Prostate gland (tissue), 2 donors: ENCODE measurements at regions not wholly inside any gene's neighbourhood (a gene's known extent, or its start where the extent isn't known, plus 50 kb on each side); places are given as distances from the start of the nearest gene placed in this dataset.

Experiments
- DNase-seq: peaks from one replicate; pipeline ENCODE4 v3.0.0-alpha.2; 2019; ENCODE audit warnings: low spot score
- H3K27ac ChIP-seq, 2 donors: fragments of 200-600 bp; sonication (generic); 2 replicates each; pipeline ENCODE4 v1.5.1; 2017 to 2019
- H3K27me3 ChIP-seq: fragments of 200-600 bp; sonication (generic); replicated peaks from 2 replicates; pipeline ENCODE4 v1.5.1; 2019; ENCODE audit not compliant: insufficient read depth
- H3K36me3 ChIP-seq, 2 donors: fragments of 200-600 bp; sonication (generic); 1 replicate in 1 of 2; 2 replicates in 1 of 2; pipeline versions ENCODE4 v1.5.1 to v1.8.1; 2017 to 2019
- H3K4me1 ChIP-seq: fragments of 200-600 bp; sonication (generic); replicated peaks from 2 replicates; pipeline ENCODE4 v1.5.1; 2019
- H3K4me3 ChIP-seq, 2 donors: fragments of 200-600 bp; sonication (generic); 2 replicates each; pipeline ENCODE4 v1.5.1; 2017 to 2019
- H3K9me3 ChIP-seq: fragments of 200-600 bp; sonication (generic); 2 replicates; pipeline ENCODE4 v1.5.1; 2017
- CTCF ChIP-seq, 4 experiments: fragments of 200-600 bp in 2 of 4; fragments of 450-650 bp in 2 of 4; sonication (generic) in 2 of 4; IDR thresholded peaks; 1 replicate in 3 of 4; 2 replicates in 1 of 4; pipeline ENCODE4 v1.5.1; 2016 to 2019; ENCODE audit warnings: antibody characterized with exemption in 4 of 4, mild to moderate bottlenecking in 2 of 4, moderate library complexity in 2 of 4
- POLR2A ChIP-seq: fragments of 450-650 bp; IDR thresholded peaks from one replicate; pipeline ENCODE4 v1.6.1; 2016; ENCODE audit warnings: antibody characterized with exemption, mild to moderate bottlenecking
- POLR2AphosphoS5 ChIP-seq: sonication (generic); formaldehyde crosslinking; IDR thresholded peaks from one replicate; pipeline ENCODE4 v1.6.1; 2017; ENCODE audit warnings: antibody characterized with exemption
- WGBS: methylation state at CpG from one replicate; pipeline ENCODE4 v1.1.5; 2018; 5-methylcytosine and 5-hydroxymethylcytosine counted together
- intact Hi-C: fragments of 100-400 bp; cut with DNase I; formaldehyde crosslinking; loops from one replicate; pipeline ENCODE4 v1.14.2; 2022

GRCh38 chr7:17186745-17187530, 111.5 kb upstream of the AHR start:
- Histone ChIP-seq H3K27ac (no peak overlapping the region), H3K4me3 (no peak overlapping the region), H3K36me3 (no peaks in the 10 kb centered on the region), H3K27me3 (no peaks in the 10 kb centered on the region), H3K9me3 (no peaks in the 10 kb centered on the region), H3K4me1 (no peaks in the 10 kb centered on the region)
- intact Hi-C loops = no loop called here
- no peak for DNase-seq
- WGBS = 92% methylated on average over 2 of the region's 2 CpGs
- TF ChIP-seq POLR2A (no peak), POLR2AphosphoS5 (no peak), CTCF (IDR thresholded peaks at IDR 0.05) (no peak)

GRCh38 chr7:17194656-17195055, 103.8 kb upstream of the AHR start:
- no peaks in the 10 kb centered on the region for H3K36me3 ChIP-seq
- no peak overlapping the region for H3K27ac ChIP-seq
- intact Hi-C loops = no loop called here
- H3K27me3 ChIP-seq = no peaks in the 10 kb centered on the region
- H3K9me3 ChIP-seq = no peaks in the 10 kb centered on the region
- no peak for DNase-seq
- TF ChIP-seq CTCF (IDR thresholded peaks at IDR 0.05) (no peak), POLR2AphosphoS5 (no peak), POLR2A (no peak)
- no peak overlapping the region for H3K4me3 ChIP-seq
- WGBS = 73% methylated on average over 5 of the region's 5 CpGs
- no peaks in the 10 kb centered on the region for H3K4me1 ChIP-seq

GRCh38 chr7:17195576-17195975, 102.9 kb upstream of the AHR start:
- Histone ChIP-seq H3K9me3 (no peaks in the 10 kb centered on the region), H3K4me3 (no peak overlapping the region), H3K27ac (no peak overlapping the region), H3K27me3 (no peaks in the 10 kb centered on the region), H3K36me3 (no peaks in the 10 kb centered on the region), H3K4me1 (no peaks in the 10 kb centered on the region)
- DNase-seq = no peak
- TF ChIP-seq POLR2A (no peak), CTCF (IDR thresholded peaks at IDR 0.05) (no peak), POLR2AphosphoS5 (no peak)
- WGBS = 98% methylated on average over 2 of the region's 2 CpGs
- intact Hi-C loops = no loop called here

- H3K36me3 ChIP-seq = no peaks in the 10 kb centered on the region
- intact Hi-C loops = no loop called here
- H3K4me3 ChIP-seq = no peak overlapping the region
- no peaks in the 10 kb centered on the region for H3K9me3 ChIP-seq
- no peaks in the 10 kb centered on the region for H3K4me1 ChIP-seq
- no peaks in the 10 kb centered on the region for H3K27me3 ChIP-seq
- no peak for DNase-seq
- WGBS = 82% methylated on average over 3 of the region's 3 CpGs
- no peak for TF ChIP-seq POLR2AphosphoS5
- no peak for TF ChIP-seq CTCF (IDR thresholded peaks at IDR 0.05)
- TF ChIP-seq POLR2A = no peak
- no peak overlapping the region for H3K27ac ChIP-seq
Measured at GRCh38 chr7:17205910-17206309, 92.5 kb upstream of the AHR start.

GRCh38 chr7:17206349-17206905, 92.0 kb upstream of the AHR start:
- Histone ChIP-seq H3K4me3 (no peak overlapping the region), H3K36me3 (no peaks in the 10 kb centered on the region), H3K9me3 (no peaks in the 10 kb centered on the region), H3K4me1 (no peaks in the 10 kb centered on the region), H3K27ac (no peak overlapping the region), H3K27me3 (no peaks in the 10 kb centered on the region)
- WGBS = 86% methylated on average over 3 of the region's 3 CpGs
- no peak for DNase-seq
- TF ChIP-seq CTCF (IDR thresholded peaks at IDR 0.05) = no peak
- no peak for TF ChIP-seq POLR2AphosphoS5
- TF ChIP-seq POLR2A = no peak
- intact Hi-C loops = no loop called here
